ENCODE measurements at regions not wholly inside any gene's neighbourhood (a gene's known extent, or its start where the extent isn't known, plus 50 kb on each side); places are given as distances from the start of the nearest gene placed in this dataset.

DNA sequence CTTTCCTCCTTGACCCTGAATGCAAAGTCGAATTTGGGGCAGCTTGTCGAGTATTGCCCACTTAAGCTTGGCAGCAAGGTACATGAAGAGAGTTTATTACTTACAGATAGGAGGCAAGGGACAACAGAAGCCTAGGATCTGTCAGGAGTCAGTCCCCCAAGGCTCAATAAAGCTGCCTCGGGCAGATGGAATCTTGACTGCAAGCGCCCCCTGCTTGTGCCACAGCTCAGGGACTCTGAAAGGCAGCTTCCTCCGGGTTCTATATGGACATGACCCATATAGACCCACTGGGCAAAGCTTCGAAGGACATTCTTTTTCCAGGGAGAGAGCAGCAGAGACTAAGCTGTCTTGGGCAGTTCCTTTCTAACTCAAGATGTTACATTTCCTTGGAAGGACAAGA is 971.5 kb downstream of the EFNA5 start:
- DNase-seq (ENCODE audit: low read depth) (no peak), FAIRE-seq (no peak)
- Histone ChIP-seq H3K36me3 (ENCODE audit: control insufficient read depth, insufficient read depth, low read length) (no peaks in the 10 kb centered on the region), H3K4me3 (ENCODE audit: low read depth, low read length) (no peak overlapping the region), H3K27me3 (ENCODE audit: control insufficient read depth, insufficient read depth, low read length) (no peaks in the 10 kb centered on the region)
- TF ChIP-seq, protein P1, sequence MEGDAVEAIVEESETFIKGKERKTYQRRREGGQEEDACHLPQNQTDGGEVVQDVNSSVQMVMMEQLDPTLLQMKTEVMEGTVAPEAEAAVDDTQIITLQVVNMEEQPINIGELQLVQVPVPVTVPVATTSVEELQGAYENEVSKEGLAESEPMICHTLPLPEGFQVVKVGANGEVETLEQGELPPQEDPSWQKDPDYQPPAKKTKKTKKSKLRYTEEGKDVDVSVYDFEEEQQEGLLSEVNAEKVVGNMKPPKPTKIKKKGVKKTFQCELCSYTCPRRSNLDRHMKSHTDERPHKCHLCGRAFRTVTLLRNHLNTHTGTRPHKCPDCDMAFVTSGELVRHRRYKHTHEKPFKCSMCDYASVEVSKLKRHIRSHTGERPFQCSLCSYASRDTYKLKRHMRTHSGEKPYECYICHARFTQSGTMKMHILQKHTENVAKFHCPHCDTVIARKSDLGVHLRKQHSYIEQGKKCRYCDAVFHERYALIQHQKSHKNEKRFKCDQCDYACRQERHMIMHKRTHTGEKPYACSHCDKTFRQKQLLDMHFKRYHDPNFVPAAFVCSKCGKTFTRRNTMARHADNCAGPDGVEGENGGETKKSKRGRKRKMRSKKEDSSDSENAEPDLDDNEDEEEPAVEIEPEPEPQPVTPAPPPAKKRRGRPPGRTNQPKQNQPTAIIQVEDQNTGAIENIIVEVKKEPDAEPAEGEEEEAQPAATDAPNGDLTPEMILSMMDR (IDR thresholded peaks at IDR 0.05; ENCODE audit: insufficient read depth, low read length, severe bottlenecking): peak; percentile 19

DNA sequence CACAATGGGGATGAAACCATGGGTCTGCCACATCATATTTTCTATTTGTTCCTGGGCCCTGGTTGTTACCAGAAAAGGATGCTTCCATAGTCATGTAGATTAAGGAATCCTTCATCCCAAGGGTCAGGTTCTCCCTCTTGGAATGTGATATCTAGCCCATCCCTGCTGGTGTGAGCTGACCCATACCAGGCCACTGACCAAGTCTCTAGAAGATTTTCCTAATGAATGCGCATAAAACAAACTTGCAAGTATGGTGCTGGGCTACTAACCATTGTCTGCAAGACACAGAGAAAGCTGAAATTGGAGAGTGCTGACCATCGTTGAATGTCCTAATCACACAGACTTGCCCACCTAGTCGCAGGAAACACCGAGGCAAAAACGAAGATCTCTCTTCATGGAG is 972.6 kb downstream of the EFNA5 start:
- H3K27me3 ChIP-seq (ENCODE audit: control insufficient read depth, insufficient read depth, low read length): no peaks in the 10 kb centered on the region
- no peak overlapping the region for H3K4me3 ChIP-seq (ENCODE audit: low read depth, low read length)
- TF ChIP-seq, protein P1 (IDR thresholded peaks at IDR 0.05; ENCODE audit: insufficient read depth, low read length, severe bottlenecking): no peak
- FAIRE-seq (no peak), DNase-seq (ENCODE audit: low read depth) (no peak)
- H3K36me3 ChIP-seq (ENCODE audit: control insufficient read depth, insufficient read depth, low read length): no peaks in the 10 kb centered on the region

DNA sequence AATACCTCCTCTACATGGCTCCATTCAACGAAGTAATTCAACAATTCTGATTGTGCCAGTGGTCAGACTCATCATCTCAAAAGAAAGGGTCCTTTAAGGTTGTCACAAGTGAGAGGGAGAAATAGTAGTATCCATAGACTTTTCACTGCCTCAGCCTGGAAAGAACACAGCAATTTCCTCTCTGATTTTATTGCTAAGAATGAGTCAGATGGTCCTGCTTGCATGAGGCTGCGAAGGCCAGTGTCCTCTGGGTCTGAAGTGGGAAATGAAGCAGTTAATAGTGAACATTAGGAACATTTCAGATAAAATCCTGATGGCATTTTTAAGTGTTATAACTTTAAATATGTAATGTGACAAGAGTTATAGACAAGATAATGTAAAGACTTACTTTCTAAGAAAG is 979.0 kb downstream of the EFNA5 start:
- Histone ChIP-seq H3K4me3 (ENCODE audit: low read depth, low read length) (no peak overlapping the region), H3K36me3 (ENCODE audit: control insufficient read depth, insufficient read depth, low read length) (no peaks in the 10 kb centered on the region), H3K27me3 (ENCODE audit: control insufficient read depth, insufficient read depth, low read length) (no peaks in the 10 kb centered on the region)
- TF ChIP-seq, protein P1 (IDR thresholded peaks at IDR 0.05; ENCODE audit: insufficient read depth, low read length, severe bottlenecking): no peak
- FAIRE-seq (no peak), DNase-seq (ENCODE audit: low read depth) (peak; percentile 17)

DNA sequence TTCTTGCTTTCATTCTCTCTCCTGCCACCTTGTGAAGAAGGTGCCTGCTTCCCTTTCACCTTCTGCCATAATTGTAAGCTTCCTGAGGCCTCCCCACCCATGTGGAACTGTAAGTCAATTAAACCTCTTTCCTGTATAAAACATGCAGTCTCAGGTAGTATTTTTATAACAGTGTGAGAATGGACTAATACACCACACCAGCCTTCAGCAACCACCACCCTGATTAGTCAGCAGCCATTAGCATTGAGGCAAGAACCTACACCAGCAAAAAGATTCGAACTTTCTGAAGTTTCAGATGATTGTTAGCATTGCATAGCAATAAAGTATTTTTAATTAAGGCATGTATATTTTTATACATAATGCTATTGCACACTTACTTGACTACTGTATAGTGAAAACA is 980.2 kb downstream of the EFNA5 start:
- Histone ChIP-seq H3K36me3 (ENCODE audit: control insufficient read depth, insufficient read depth, low read length) (no peaks in the 10 kb centered on the region), H3K4me3 (ENCODE audit: low read depth, low read length) (no peak overlapping the region), H3K27me3 (ENCODE audit: control insufficient read depth, insufficient read depth, low read length) (no peaks in the 10 kb centered on the region)
- DNase-seq (ENCODE audit: low read depth) (no peak), FAIRE-seq (no peak)
- TF ChIP-seq, protein P1 (IDR thresholded peaks at IDR 0.05; ENCODE audit: insufficient read depth, low read length, severe bottlenecking): no peak

DNA sequence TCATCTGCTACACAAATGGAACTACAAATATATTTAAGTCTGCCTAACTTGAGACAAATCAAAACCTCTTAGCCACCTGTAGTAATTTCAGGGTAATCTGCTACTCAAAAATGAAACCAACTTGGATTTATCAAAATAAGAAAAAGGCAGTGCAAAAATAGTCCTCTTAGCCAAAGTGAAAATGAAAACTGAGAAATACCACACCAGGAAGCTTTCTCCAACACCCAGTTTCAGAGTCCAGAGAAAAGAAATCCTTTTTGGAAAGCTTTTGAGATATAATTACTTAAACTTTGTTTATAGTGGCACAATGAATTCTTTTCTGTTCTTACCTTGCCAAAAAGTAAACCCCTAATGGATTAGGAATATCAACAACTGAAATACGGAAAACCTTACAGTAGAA is 990.4 kb downstream of the EFNA5 start:
- Histone ChIP-seq H3K4me3 (ENCODE audit: low read depth, low read length) (no peak overlapping the region), H3K27me3 (ENCODE audit: control insufficient read depth, insufficient read depth, low read length) (no peaks in the 10 kb centered on the region), H3K36me3 (ENCODE audit: control insufficient read depth, insufficient read depth, low read length) (no peaks in the 10 kb centered on the region)
- DNase-seq (ENCODE audit: low read depth) (no peak), FAIRE-seq (no peak)
- TF ChIP-seq, protein P1 (IDR thresholded peaks at IDR 0.05; ENCODE audit: insufficient read depth, low read length, severe bottlenecking): no peak

DNA sequence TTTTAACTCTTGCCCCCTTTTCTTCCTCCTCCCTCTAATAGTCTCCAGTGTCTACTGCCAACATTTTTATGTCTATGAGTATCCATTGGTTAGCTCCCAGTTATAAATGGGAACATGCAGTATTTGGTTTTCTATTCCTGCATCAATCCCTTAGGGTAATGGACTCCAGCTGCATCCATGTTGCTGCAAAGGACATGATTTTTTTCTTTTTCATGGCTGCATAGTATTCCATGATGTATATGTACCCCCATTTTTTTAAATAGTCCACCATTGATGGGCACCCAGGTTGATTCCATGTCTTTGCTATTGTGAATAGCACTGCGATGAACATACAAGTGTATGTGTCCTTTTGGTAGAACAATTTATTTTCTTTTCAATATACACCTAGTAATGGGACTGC is 993.7 kb downstream of the EFNA5 start:
- TF ChIP-seq, protein P1 (IDR thresholded peaks at IDR 0.05; ENCODE audit: insufficient read depth, low read length, severe bottlenecking): no peak
- Histone ChIP-seq H3K4me3 (ENCODE audit: low read depth, low read length) (no peak overlapping the region), H3K36me3 (ENCODE audit: control insufficient read depth, insufficient read depth, low read length) (no peaks in the 10 kb centered on the region), H3K27me3 (ENCODE audit: control insufficient read depth, insufficient read depth, low read length) (no peaks in the 10 kb centered on the region)
- DNase-seq (ENCODE audit: low read depth): no peak
- no peak for FAIRE-seq
